Spinal cord (tissue), 9 donors: ENCODE measurements at regions not wholly inside any gene's neighbourhood (a gene's known extent, or its start where the extent isn't known, plus 50 kb on each side); places are given as distances from the start of the nearest gene placed in this dataset.

Experiments
- DNase-seq, 6 donors: peaks; one replicate each; pipeline versions ENCODE4 v3.0.0 to v3.0.0-alpha.2; 2013 to 2015; ENCODE audit warnings: low spot score in 6 of 6, low read depth in 4 of 6
- H3K27ac ChIP-seq: one replicate; pipeline ENCODE4 v1.5.1; 2013; ENCODE audit warnings: low read depth, low read length, control low read depth
- H3K27me3 ChIP-seq: one replicate; pipeline ENCODE4 v1.6.1; 2013; ENCODE audit warnings: low read length; ENCODE audit not compliant: control insufficient read depth, insufficient read depth
- H3K36me3 ChIP-seq: one replicate; pipeline ENCODE4 v1.6.1; 2013; ENCODE audit warnings: low read length; ENCODE audit not compliant: control insufficient read depth, insufficient read depth
- H3K4me1 ChIP-seq: one replicate; pipeline ENCODE4 v1.6.1; 2013; ENCODE audit warnings: low read length; ENCODE audit not compliant: control insufficient read depth, insufficient read depth
- H3K4me3 ChIP-seq: one replicate; pipeline ENCODE4 v1.5.1; 2013; ENCODE audit warnings: low read depth, low read length, control low read depth
- H3K9me3 ChIP-seq: one replicate; pipeline ENCODE4 v1.6.1; 2013; ENCODE audit warnings: low read length; ENCODE audit not compliant: control insufficient read depth, insufficient read depth
- WGBS: methylation state at CpG from one replicate; pipeline ENCODE4 v1.1.5; 2013; ENCODE audit warnings: missing lambda C conversion rate; ENCODE audit not compliant: insufficient coverage; 5-methylcytosine and 5-hydroxymethylcytosine counted together
- donor health status: healthy.

DNA sequence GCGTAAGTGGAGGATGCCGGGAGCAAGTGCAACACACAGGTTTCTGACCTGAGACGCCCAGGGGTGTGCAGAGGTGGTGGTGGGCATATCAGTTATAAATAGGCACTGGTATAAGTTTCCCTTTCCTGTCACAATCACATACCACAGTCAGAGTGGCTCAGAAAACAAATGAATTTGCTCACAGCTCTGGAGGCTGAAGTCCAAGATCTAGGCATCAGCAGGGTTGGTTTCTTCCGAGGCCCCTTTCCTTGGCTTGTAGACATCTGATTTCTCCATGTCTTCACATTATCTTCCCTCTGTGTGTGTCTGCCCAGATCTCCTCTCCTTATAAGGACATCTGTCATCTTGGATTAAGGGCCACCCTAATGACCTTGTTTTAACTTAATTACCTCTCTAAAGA lies 250.5 kb upstream of the TNRC6C start:
- Histone ChIP-seq H3K4me3 (no peak overlapping the region), H3K9me3 (peaks cover 14% of the 10 kb centered on the region), H3K4me1 (no peaks in the 10 kb centered on the region), H3K27ac (no peak overlapping the region), H3K36me3 (no peaks in the 10 kb centered on the region), H3K27me3 (peaks cover 3% of the 10 kb centered on the region)
- 88% methylated on average over 1 of the region's 4 CpGs for WGBS
- DNase-seq = no peak

DNA sequence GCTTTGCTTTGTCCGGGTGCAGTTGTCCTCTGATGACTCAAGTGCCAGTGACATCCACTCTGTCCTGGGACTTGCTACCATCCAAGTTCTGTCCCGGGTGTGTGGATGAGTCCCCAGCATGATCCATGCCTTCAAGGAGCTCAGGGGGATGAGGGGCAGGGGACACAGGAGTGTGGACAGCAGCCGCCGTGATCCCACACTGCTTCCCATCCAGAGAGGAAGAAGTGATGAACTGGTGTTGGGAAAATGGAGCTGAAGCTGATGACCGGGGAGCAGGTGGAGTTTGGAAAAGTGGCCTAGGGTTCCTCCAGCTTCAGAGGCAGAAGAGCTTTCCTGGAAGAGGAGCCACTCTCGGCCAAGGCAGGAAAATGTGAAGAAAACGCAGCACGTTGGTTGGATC lies 249.6 kb upstream of the TNRC6C start:
- H3K4me1 ChIP-seq = no peaks in the 10 kb centered on the region
- peaks cover 3% of the 10 kb centered on the region for H3K27me3 ChIP-seq
- WGBS = 84% methylated on average over 8 of the region's 8 CpGs
- peaks cover 11% of the 10 kb centered on the region for H3K9me3 ChIP-seq
- H3K36me3 ChIP-seq = no peaks in the 10 kb centered on the region
- no peak for DNase-seq
- no peak overlapping the region for H3K4me3 ChIP-seq
- H3K27ac ChIP-seq = no peak overlapping the region

DNA sequence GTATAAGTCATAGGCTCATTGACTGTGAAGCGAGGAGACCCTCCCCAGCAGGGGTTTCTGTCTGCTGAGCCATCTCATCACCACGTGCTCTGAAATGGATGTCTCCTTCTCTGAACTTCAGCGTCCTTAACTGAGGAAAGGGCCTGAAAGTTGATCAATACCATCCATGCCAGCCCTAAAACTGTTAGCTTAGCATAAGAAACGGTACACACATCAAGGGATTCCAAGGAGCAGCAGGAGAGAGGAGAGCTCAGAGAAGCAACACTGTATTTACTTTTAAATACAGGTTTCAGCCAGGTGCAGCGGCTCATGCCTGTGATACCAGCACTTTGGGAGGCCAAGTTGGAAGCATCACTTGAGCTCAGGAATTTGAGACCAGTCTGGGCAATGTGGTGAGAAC lies 248.9 kb upstream of the TNRC6C start:
- no peak for DNase-seq
- Histone ChIP-seq H3K27ac (no peak overlapping the region), H3K36me3 (no peaks in the 10 kb centered on the region), H3K27me3 (peaks cover 3% of the 10 kb centered on the region), H3K9me3 (peaks cover 13% of the 10 kb centered on the region), H3K4me1 (no peaks in the 10 kb centered on the region), H3K4me3 (no peak overlapping the region)
- 54% methylated on average over 4 of the region's 5 CpGs for WGBS

DNA sequence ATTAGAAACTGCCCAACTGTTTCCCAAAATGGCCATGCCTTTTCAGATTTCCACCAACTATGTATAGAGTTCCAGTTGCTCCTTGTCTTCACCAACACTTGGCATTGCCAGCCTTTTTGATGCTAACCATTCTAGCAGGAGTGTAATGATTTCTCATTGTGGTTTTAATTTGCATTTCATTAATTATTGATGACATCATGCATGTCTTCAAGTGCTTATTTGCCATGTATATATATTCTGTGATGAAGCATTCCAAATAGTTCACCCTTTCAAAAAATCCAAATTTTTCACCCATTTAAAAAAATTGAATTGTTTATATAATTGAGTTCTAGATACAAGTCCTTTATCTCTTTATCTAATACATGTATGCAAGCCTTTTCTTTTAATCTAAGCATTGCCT lies 245.9 kb upstream of the TNRC6C start:
- H3K4me3 ChIP-seq = no peak overlapping the region
- H3K27me3 ChIP-seq = peaks cover 3% of the 10 kb centered on the region
- H3K4me1 ChIP-seq = no peaks in the 10 kb centered on the region
- DNase-seq = no peak
- H3K36me3 ChIP-seq = no peaks in the 10 kb centered on the region
- H3K9me3 ChIP-seq = peaks cover 3% of the 10 kb centered on the region
- H3K27ac ChIP-seq = no peak overlapping the region

DNA sequence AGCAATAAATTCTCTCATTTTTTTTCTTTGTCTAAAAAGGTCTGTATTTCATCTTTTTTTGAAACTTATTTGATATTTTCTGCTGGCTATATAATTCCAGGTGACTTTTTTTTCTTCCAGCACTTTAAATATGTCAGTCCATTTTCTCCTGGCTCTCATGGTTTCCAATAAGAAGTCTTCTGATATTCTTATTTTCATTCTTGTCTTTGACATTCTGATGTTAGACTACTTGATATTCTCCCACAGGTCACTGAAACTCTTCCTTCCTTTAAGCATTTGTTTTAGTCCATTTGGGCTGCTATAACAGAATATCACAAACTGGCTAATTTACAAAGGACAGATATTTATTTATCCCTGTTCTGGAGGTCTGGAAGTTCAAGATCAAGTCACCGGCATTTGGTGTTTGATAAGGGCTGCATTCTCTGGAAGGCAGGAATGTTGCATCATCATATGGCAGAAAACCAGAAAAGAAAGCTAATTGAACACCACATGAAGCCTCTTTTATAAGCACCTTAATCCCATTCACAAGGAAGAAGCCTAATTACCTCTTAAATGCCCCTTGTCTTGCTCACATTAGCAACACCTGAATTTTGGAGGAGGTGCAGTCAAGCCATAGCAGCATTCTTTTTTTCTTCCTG lies 242.1 kb upstream of the TNRC6C start:
- WGBS = no CpG with 5 or more reads among the region's 1 CpG
- no peaks in the 10 kb centered on the region for H3K4me1 ChIP-seq

DNA sequence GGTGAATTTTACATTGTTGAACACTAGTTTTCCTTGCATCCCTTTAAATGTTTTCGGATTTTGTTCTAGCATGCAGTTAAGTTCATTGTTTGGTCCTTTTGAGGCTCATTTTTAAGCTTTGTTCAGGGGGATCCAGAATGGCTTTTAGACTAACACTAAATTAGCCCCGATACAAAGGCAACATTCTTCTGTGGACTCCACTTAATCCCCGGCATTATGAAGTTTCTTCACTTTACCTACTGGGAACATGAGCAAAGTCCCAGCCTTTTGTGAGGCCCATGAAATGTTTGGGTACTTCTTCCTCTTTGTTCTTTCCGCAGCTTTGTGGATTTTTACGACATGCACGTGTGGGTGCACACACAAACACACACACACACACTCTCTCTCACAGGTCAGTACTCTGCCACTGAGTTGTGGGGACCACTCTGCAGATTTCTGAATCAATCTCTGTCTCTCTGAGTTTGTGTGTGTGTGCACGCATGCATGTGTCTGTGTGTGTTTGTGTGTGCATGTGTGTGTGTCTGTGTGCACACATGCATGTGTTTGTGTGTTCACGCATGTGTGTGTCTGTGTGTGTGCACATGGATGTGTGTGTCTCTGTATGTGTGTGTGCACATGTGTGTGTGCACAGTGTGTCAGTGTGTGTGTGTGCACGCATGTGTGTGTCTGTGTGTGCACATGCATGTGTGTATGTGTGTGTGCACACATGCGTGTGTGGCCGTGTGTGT lies 240.4 kb upstream of the TNRC6C start:
- Histone ChIP-seq H3K4me1 (peaks cover 4% of the 10 kb centered on the region), H3K4me3 (no peak overlapping the region), H3K36me3 (no peaks in the 10 kb centered on the region), H3K9me3 (peaks cover 3% of the 10 kb centered on the region), H3K27ac (no peak overlapping the region), H3K27me3 (no peaks in the 10 kb centered on the region)
- no peak for DNase-seq
- WGBS = 62% methylated on average over 9 of the region's 11 CpGs

More for the DNA sequence above, 242.1 kb upstream of the TNRC6C start:
- Histone ChIP-seq H3K27ac (no peak overlapping the region), H3K27me3 (no peaks in the 10 kb centered on the region), H3K4me3 (no peak overlapping the region), H3K36me3 (no peaks in the 10 kb centered on the region), H3K9me3 (peaks cover 3% of the 10 kb centered on the region)
- DNase-seq = no peak

DNA sequence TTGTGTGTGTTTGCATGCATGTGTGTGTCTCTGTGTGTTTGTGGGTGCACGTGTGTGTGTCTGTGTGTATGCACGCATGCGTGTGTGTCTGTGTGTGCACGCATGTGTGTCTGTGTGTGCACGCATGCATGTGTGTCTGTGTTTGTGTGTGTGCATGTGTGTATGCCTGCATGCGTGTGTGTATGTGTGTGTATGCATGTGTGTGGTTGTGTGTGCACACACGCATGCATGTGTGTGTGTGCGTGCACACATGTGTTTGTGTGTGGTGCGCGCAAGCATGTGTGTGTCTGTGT lies 239.9 kb upstream of the TNRC6C start:
- Histone ChIP-seq H3K9me3 (peaks cover 3% of the 10 kb centered on the region), H3K4me1 (peaks cover 9% of the 10 kb centered on the region), H3K27me3 (no peaks in the 10 kb centered on the region), H3K36me3 (no peaks in the 10 kb centered on the region), H3K27ac (no peak overlapping the region), H3K4me3 (no peak overlapping the region)
- WGBS = 86% methylated on average over 8 of the region's 10 CpGs
- no peak for DNase-seq

DNA sequence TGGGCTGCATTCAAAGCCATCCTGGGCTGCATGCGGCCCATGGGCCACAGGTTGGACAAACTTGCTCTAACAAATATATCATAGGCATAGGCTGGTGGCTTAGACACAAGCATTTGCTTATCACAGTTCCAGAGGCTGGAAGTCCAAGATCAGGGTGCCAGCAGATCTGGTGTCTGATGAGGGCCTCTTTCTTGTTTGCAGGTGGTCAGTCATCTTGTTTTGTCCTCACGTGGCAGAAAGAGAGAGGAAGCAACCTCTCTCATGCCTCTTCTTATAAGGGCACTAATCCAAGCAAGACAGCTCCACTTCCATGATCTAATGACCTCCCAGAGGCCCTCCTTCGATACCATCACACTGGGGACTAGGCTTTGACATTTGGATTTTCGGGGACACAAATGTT lies 238.7 kb upstream of the TNRC6C start:
- H3K27me3 ChIP-seq = no peaks in the 10 kb centered on the region
- WGBS = 92% methylated on average over 2 of the region's 4 CpGs
- H3K27ac ChIP-seq = no peak overlapping the region
- H3K9me3 ChIP-seq = no peaks in the 10 kb centered on the region
- no peak overlapping the region for H3K4me3 ChIP-seq
- peaks cover 21% of the 10 kb centered on the region for H3K4me1 ChIP-seq
- DNase-seq = no peak
- no peaks in the 10 kb centered on the region for H3K36me3 ChIP-seq

DNA sequence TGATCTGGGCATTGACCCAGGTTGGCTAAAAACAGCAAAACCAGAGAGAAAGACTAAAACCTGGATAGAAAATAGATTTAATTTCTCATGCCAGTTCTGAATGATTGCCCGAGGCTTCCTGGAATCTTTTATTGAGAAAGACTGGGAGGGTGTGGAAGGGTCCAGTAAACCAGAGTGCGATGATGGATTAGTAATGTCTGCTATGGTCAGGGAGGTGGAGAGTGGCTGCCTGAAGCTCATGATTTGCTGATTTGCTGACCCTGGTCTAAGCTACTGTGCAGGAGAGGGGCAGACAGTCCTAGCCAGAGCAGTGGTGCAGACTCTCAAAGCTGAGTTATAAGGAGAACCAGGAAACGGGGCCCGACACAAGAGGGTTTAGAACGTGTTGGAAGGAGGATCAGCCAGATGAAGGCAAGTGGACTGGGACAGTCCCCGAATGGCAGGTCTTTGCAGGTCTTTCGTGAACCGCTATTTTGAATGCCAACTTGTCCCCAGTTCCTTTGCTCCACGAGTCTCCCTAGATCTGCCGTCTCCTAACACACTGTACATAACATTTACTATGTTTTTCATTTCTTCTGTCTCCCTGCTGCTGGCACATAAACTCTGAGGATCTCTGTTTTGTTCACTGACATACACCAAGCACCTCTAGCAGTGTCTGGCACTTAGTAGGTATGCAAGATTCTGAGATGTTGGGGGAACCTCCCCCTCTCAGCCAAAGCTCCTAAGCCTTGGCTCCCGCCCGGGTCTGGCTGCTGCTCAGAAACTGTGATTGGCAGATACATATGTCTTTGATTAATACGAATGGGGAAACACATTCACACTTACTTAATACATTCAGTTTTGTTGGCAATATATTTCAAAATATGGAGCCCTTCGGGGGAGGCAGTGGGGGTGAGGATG lies 237.3 kb upstream of the TNRC6C start:
- Histone ChIP-seq H3K27me3 (peaks cover 2% of the 10 kb centered on the region), H3K36me3 (no peaks in the 10 kb centered on the region), H3K9me3 (no peaks in the 10 kb centered on the region), H3K4me1 (peaks cover 34% of the 10 kb centered on the region), H3K27ac (no peak overlapping the region), H3K4me3 (no peak overlapping the region)
- peak in 1 of 6 donors; percentile 69 for DNase-seq
- 91% methylated on average over 9 of the region's 14 CpGs for WGBS

DNA sequence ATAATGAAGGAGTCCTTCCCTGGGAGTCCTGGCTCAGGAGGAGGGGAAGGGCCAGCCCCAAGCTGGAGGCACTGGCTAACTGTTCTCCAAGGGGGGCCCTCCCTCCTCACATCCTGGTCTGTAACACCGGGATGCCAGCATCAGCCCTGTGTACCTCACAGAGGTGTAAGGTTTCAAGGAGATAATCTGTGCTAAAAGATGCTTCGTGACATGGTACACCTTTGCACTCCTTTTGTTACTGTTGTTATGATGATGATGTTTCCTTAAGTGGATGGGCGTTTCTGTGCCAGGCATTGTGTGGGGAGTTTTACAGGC lies 236.7 kb upstream of the TNRC6C start:
- 100% methylated on average over 1 of the region's 3 CpGs for WGBS
- Histone ChIP-seq H3K27ac (no peak overlapping the region), H3K4me3 (no peak overlapping the region), H3K36me3 (no peaks in the 10 kb centered on the region), H3K27me3 (peaks cover 2% of the 10 kb centered on the region), H3K9me3 (no peaks in the 10 kb centered on the region), H3K4me1 (peaks cover 40% of the 10 kb centered on the region)
- DNase-seq = no peak
